GM23338 (cell line): ENCODE measurements at regions not wholly inside any gene's neighbourhood (a gene's known extent, or its start where the extent isn't known, plus 50 kb on each side); places are given as distances from the start of the nearest gene placed in this dataset.

Experiments
- ATAC-seq: fragments of 200-7000 bp; cut with Tn5 transposase; 3 replicates; pipeline ENCODE4 v1.9.1; 2020
- DNase-seq: peaks from one replicate; pipeline ENCODE4 v3.0.0-alpha.2; 2015; ENCODE audit warnings: low spot score
- H2AFZ ChIP-seq: fragments of 200-600 bp; sonication (generic); 2 replicates; pipeline ENCODE4 v1.8.0; 2016; ENCODE audit warnings: antibody characterized with exemption, mild to moderate bottlenecking, moderate library complexity
- H3F3A ChIP-seq: fragments of 200-600 bp; sonication (generic); replicated peaks from 2 replicates; pipeline ENCODE4 v1.8.0; 2017; ENCODE audit warnings: antibody characterized with exemption, mixed run types, low read depth
- H3K27ac ChIP-seq: fragments of 200-600 bp; sonication (generic); 2 replicates; pipeline ENCODE4 v1.6.1; 2016; ENCODE audit warnings: low read depth
- H3K27me3 ChIP-seq: fragments of 200-600 bp; sonication (generic); 2 replicates; pipeline ENCODE4 v1.8.0; 2016; ENCODE audit warnings: mild to moderate bottlenecking, mixed run types, moderate library complexity; ENCODE audit not compliant: insufficient read depth
- H3K36me3 ChIP-seq: fragments of 200-600 bp; sonication (generic); 2 replicates; pipeline ENCODE4 v1.8.0; 2016; ENCODE audit warnings: mild to moderate bottlenecking; ENCODE audit not compliant: insufficient read depth
- H3K4me1 ChIP-seq: fragments of 200-600 bp; sonication (generic); 2 replicates; pipeline ENCODE4 v1.8.0; 2016; ENCODE audit warnings: mild to moderate bottlenecking, moderate library complexity; ENCODE audit not compliant: insufficient read depth
- H3K4me2 ChIP-seq: fragments of 200-600 bp; sonication (generic); 2 replicates; pipeline ENCODE4 v1.7.1; 2017; ENCODE audit warnings: mixed run types
- H3K4me3 ChIP-seq: fragments of 200-600 bp; sonication (generic); 2 replicates; pipeline ENCODE4 v1.6.1; 2016; ENCODE audit warnings: mixed run types
- H3K79me2 ChIP-seq: fragments of 200-600 bp; sonication (generic); replicated peaks from 2 replicates; pipeline ENCODE4 v1.8.0; 2017; ENCODE audit warnings: mild to moderate bottlenecking; ENCODE audit not compliant: insufficient read depth
- H3K9me2 ChIP-seq: fragments of 200-600 bp; sonication (generic); 2 replicates; pipeline ENCODE4 v1.8.0; 2017; ENCODE audit not compliant: insufficient read depth
- H4K20me1 ChIP-seq: fragments of 200-600 bp; sonication (generic); replicated peaks from 2 replicates; pipeline ENCODE4 v1.8.0; 2017; ENCODE audit warnings: mild to moderate bottlenecking; ENCODE audit not compliant: insufficient read depth
- H3K27ac Mint-ChIP-seq: 2 replicates; pipeline ENCODE4 v1.8.0; 2020; ENCODE audit warnings: inconsistent platforms, mild to moderate bottlenecking, moderate library complexity, mixed read lengths
- H3K27me3 Mint-ChIP-seq: 3 replicates; pipeline ENCODE4 v1.8.0; 2022; ENCODE audit warnings: low read depth, mild to moderate bottlenecking, moderate library complexity, mixed read lengths, inconsistent platforms; ENCODE audit not compliant: insufficient read depth, poor library complexity
- H3K36me3 Mint-ChIP-seq: 3 replicates; pipeline ENCODE4 v1.8.0; 2021; ENCODE audit warnings: low read depth, mild to moderate bottlenecking, inconsistent platforms, moderate library complexity, mixed read lengths
- H3K4me1 Mint-ChIP-seq: 3 replicates; pipeline ENCODE4 v1.8.0; 2020; ENCODE audit warnings: mild to moderate bottlenecking, inconsistent platforms, mixed read lengths
- H3K4me3 Mint-ChIP-seq: 3 replicates; pipeline ENCODE4 v1.8.0; 2021; ENCODE audit warnings: moderate library complexity, mild to moderate bottlenecking, inconsistent platforms, mixed read lengths
- H3K9me3 Mint-ChIP-seq: 3 replicates; pipeline ENCODE4 v1.8.0; 2020; ENCODE audit warnings: moderate library complexity, mild to moderate bottlenecking, inconsistent platforms, mixed read lengths
- CREB1 ChIP-seq: fragments of 250-450 bp; sonication (Bioruptor Pico); IDR thresholded peaks from 2 replicates; pipeline ENCODE4 v1.5.0; 2020; ENCODE audit warnings: low read depth, mild to moderate bottlenecking, moderate library complexity
- ETS1 ChIP-seq: IDR thresholded peaks from 2 replicates; pipeline ENCODE4 v1.6.1; 2016; ENCODE audit warnings: antibody characterized with exemption
- EZH2phosphoT487 ChIP-seq: fragments of 200-600 bp; sonication (generic); IDR thresholded peaks from one replicate; pipeline ENCODE4 v1.8.1; 2018; ENCODE audit warnings: antibody characterized with exemption; ENCODE audit not compliant: unreplicated experiment
- JUNB ChIP-seq: IDR thresholded peaks from one replicate; pipeline ENCODE4 v1.6.1; 2016; ENCODE audit warnings: antibody characterized with exemption; ENCODE audit not compliant: unreplicated experiment
- POLR2AphosphoS5 ChIP-seq: IDR thresholded peaks from 2 replicates; pipeline ENCODE4 v1.6.1; 2016; ENCODE audit warnings: antibody characterized with exemption, low read depth
- REST ChIP-seq: IDR thresholded peaks from one replicate; pipeline ENCODE4 v1.6.1; 2018; ENCODE audit warnings: antibody characterized with exemption; ENCODE audit not compliant: unreplicated experiment
- ZNF114 ChIP-seq: fragments of 250-450 bp; sonication (Bioruptor Pico); IDR thresholded peaks from 2 replicates; pipeline ENCODE4 v1.5.0; 2020; ENCODE audit warnings: mild to moderate bottlenecking, moderate library complexity
- ZNF331 ChIP-seq: fragments of 250-450 bp; sonication (Bioruptor Pico); IDR thresholded peaks from 2 replicates; pipeline ENCODE4 v1.5.0; 2020; ENCODE audit warnings: low read depth, mild to moderate bottlenecking, moderate library complexity
- ZNF462 ChIP-seq: fragments of 250-450 bp; sonication (Bioruptor Pico); IDR thresholded peaks from 2 replicates; pipeline ENCODE4 v1.5.0; 2020; ENCODE audit warnings: mild to moderate bottlenecking, moderate library complexity
- TF ChIP-seq, protein P1 (sequence below), 2 experiments: fragments of 200-600 bp in 1 of 2; sonication (generic) in 1 of 2; conservative IDR thresholded peaks; 2 replicates each; pipeline versions ENCODE4 v1.5.1 to v1.6.1; 2016 to 2017; ENCODE audit warnings: antibody characterized with exemption in 2 of 2, low read depth in 2 of 2, mild to moderate bottlenecking in 2 of 2, moderate library complexity in 1 of 2

DNA sequence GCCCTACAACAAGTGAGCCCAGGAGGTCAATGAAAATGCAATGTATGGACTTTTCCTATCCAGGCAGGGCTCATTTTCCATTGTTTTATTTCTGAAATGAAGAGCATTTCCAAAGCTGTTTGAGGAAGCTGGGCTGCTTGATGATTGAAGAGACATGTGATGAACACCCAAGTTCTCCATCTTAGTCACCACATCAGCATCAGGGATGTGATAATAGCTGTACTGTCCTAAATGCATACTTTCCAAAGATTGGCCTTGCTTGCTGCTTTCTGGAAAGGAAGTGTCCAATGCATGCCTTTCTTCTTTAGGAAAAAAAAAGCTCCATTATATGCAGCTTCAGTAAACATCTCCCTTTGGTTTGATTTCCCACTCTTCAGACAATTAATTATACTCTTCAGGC lies 425.9 kb upstream of the RUNX1 start:
- Histone ChIP-seq H3K4me2 (peak overlapping the region; percentile 2; the same call in 1 of the 2 replicates), H3K27me3 (no peaks in the 10 kb centered on the region), H2AFZ (peak overlapping the region; percentile 15; the same call in 1 of the 2 replicates), H3K4me1 (peaks cover 30% of the 10 kb centered on the region), H3K4me3 (no peak overlapping the region), H3K36me3 (peaks cover 5% of the 10 kb centered on the region; the same call in 1 of the 2 replicates), H4K20me1 (no peaks in the 10 kb centered on the region), H3K27ac (no peak overlapping the region), H3K79me2 (no peaks in the 10 kb centered on the region), H3F3A (no peaks in the 10 kb centered on the region), H3K9me2 (no peaks in the 10 kb centered on the region)
- TF ChIP-seq CREB1 (no peak), REST (no peak), ZNF114 (CRISPR knock-in tag) (no peak), ZNF462 (CRISPR knock-in tag) (no peak), JUNB (no peak), ETS1 (no peak), EZH2phosphoT487 (no peak), POLR2AphosphoS5 (no peak), ZNF331 (CRISPR knock-in tag) (no peak)
- TF ChIP-seq, protein P1, sequence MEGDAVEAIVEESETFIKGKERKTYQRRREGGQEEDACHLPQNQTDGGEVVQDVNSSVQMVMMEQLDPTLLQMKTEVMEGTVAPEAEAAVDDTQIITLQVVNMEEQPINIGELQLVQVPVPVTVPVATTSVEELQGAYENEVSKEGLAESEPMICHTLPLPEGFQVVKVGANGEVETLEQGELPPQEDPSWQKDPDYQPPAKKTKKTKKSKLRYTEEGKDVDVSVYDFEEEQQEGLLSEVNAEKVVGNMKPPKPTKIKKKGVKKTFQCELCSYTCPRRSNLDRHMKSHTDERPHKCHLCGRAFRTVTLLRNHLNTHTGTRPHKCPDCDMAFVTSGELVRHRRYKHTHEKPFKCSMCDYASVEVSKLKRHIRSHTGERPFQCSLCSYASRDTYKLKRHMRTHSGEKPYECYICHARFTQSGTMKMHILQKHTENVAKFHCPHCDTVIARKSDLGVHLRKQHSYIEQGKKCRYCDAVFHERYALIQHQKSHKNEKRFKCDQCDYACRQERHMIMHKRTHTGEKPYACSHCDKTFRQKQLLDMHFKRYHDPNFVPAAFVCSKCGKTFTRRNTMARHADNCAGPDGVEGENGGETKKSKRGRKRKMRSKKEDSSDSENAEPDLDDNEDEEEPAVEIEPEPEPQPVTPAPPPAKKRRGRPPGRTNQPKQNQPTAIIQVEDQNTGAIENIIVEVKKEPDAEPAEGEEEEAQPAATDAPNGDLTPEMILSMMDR (conservative IDR thresholded peaks at IDR 0.05; ENCODE audit: low read depth in 2 of 2), result no peak
- H3K27ac Mint-ChIP-seq, result no peak overlapping the region
- peaks cover 47% of the 10 kb centered on the region for H3K4me1 Mint-ChIP-seq
- H3K27me3 Mint-ChIP-seq, result peaks cover 1% of the 10 kb centered on the region
- DNase-seq (no peak), ATAC-seq (no peak)
- peaks cover 13% of the 10 kb centered on the region for H3K36me3 Mint-ChIP-seq
- peaks cover 15% of the 10 kb centered on the region for H3K9me3 Mint-ChIP-seq
- H3K4me3 Mint-ChIP-seq, result no peak overlapping the region
